ENCODE measurements at regions not wholly inside any gene's neighbourhood (a gene's known extent, or its start where the extent isn't known, plus 50 kb on each side); places are given as distances from the start of the nearest gene placed in this dataset.

- H3K4me3 ChIP-seq (ENCODE audit: low read length): no peak overlapping the region
- ATAC-seq (no peak), DNase-seq (no peak)
- H3K27me3 ChIP-seq (ENCODE audit: control insufficient read depth, insufficient read depth, low read length): no peaks in the 10 kb centered on the region
- H3K9me3 ChIP-seq (ENCODE audit: control insufficient read depth, insufficient read depth, low read length): peaks cover 9% of the 10 kb centered on the region
- Mint-ChIP-seq H3K27ac (no peak overlapping the region), H3K27me3 (ENCODE audit: low read depth in 2 of 2) (no peaks in the 10 kb centered on the region), H3K4me3 (no peak overlapping the region), H3K4me1 (no peaks in the 10 kb centered on the region), H3K9me3 (peaks cover 2 to 13% of the 10 kb centered on the region in 2 donors), H3K36me3 (no peaks in the 10 kb centered on the region)
- H3K36me3 ChIP-seq (ENCODE audit: control insufficient read depth, insufficient read depth, low read length): no peaks in the 10 kb centered on the region
- intact Hi-C loops (cut with micrococcal nuclease): no loop called here
- H3K4me1 ChIP-seq (ENCODE audit: control insufficient read depth, insufficient read depth, low read length): no peaks in the 10 kb centered on the region
- TF ChIP-seq CTCF (IDR thresholded peaks at IDR 0.05): no peak
- 81% methylated on average over 9 of the region's 9 CpGs for WGBS (ENCODE audit: insufficient coverage)
- no peak overlapping the region for H3K27ac ChIP-seq (ENCODE audit: low read length)
These were observed 623.3 kb upstream of the LRRTM4 start for GRCh38 chr2:78145395-78145996.

- Mint-ChIP-seq H3K9me3 (peaks cover 2 to 13% of the 10 kb centered on the region in 2 donors), H3K27ac (no peak overlapping the region), H3K36me3 (no peaks in the 10 kb centered on the region), H3K27me3 (ENCODE audit: low read depth in 2 of 2) (no peaks in the 10 kb centered on the region), H3K4me1 (no peaks in the 10 kb centered on the region), H3K4me3 (no peak overlapping the region)
- DNase-seq (no peak), ATAC-seq (no peak)
- no peak overlapping the region for H3K4me3 ChIP-seq (ENCODE audit: low read length)
- no peaks in the 10 kb centered on the region for H3K27me3 ChIP-seq (ENCODE audit: control insufficient read depth, insufficient read depth, low read length)
- no peak overlapping the region for H3K27ac ChIP-seq (ENCODE audit: low read length)
- 86% methylated on average over 9 of the region's 9 CpGs for whole genome bisulfite sequencing (ENCODE audit: insufficient coverage)
- H3K4me1 ChIP-seq (ENCODE audit: control insufficient read depth, insufficient read depth, low read length): no peaks in the 10 kb centered on the region
- H3K9me3 ChIP-seq (ENCODE audit: control insufficient read depth, insufficient read depth, low read length): peaks cover 9% of the 10 kb centered on the region
- TF ChIP-seq CTCF (IDR thresholded peaks at IDR 0.05): no peak
- intact Hi-C loops (cut with micrococcal nuclease): no loop called here
- no peaks in the 10 kb centered on the region for H3K36me3 ChIP-seq (ENCODE audit: control insufficient read depth, insufficient read depth, low read length)
These were observed 624.0 kb upstream of the LRRTM4 start for GRCh38 chr2:78145997-78146722.

- no peak for TF ChIP-seq CTCF (IDR thresholded peaks at IDR 0.05)
- DNase-seq (no peak), ATAC-seq (no peak)
- H3K27ac ChIP-seq (ENCODE audit: low read length): no peak overlapping the region
- H3K4me3 ChIP-seq (ENCODE audit: low read length): no peak overlapping the region
- WGBS (ENCODE audit: insufficient coverage): 86% methylated on average over 1 of the region's 2 CpGs
- Mint-ChIP-seq H3K27me3 (ENCODE audit: low read depth in 2 of 2) (no peaks in the 10 kb centered on the region), H3K36me3 (no peaks in the 10 kb centered on the region), H3K4me1 (no peaks in the 10 kb centered on the region), H3K27ac (no peak overlapping the region), H3K4me3 (no peak overlapping the region), H3K9me3 (peaks cover 4 to 9% of the 10 kb centered on the region in 2 donors)
- no peaks in the 10 kb centered on the region for H3K4me1 ChIP-seq (ENCODE audit: control insufficient read depth, insufficient read depth, low read length)
- intact Hi-C loops (cut with micrococcal nuclease): no loop called here
- peaks cover 9% of the 10 kb centered on the region for H3K9me3 ChIP-seq (ENCODE audit: control insufficient read depth, insufficient read depth, low read length)
- H3K36me3 ChIP-seq (ENCODE audit: control insufficient read depth, insufficient read depth, low read length): no peaks in the 10 kb centered on the region
- no peaks in the 10 kb centered on the region for H3K27me3 ChIP-seq (ENCODE audit: control insufficient read depth, insufficient read depth, low read length)
These were observed 625.3 kb upstream of the LRRTM4 start for GRCh38 chr2:78147466-78147865.

Data from natural killer cell (primary cell).